ENCODE measurements at regions not wholly inside any gene's neighbourhood (a gene's known extent, or its start where the extent isn't known, plus 50 kb on each side); places are given as distances from the start of the nearest gene placed in this dataset.

DNA sequence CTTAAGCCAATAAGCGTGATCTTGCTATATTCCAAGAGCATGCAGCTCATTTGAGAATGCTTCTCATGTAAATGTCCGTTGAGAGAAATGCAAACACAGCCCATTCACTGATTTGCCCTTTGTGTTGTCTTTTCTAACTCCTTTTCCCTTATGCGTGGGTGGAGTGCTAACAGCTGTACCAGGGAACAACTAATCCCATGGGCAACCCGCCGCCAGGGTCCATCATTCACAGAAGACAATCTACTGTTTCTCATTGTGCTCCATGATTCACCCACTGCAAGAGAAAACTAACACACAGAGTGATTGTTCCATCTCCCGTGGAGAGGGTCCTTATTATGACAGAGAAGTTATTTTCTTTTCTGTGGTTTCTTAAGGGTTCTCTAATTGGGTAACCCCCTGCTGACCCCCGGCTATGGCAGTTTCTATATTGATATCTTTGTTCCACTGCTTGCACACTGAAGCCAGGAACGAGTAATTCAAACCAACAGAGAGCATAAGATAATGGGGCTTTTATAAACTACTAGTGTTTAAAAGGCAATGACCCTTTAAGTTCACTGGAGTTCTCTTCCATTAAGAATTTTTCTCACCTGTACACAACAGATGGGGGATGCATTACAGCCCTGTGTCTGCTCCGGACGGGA, 298.7 kb downstream of the BAMBI start:
- no peak overlapping the region for H3K4me3 ChIP-seq (ENCODE audit: control insufficient read depth in 2 of 3, extremely low read depth in 1 of 3, insufficient read depth in 2 of 3, low read depth in 1 of 3, low read length in 3 of 3)
- H3K27me3 ChIP-seq (ENCODE audit: control insufficient read depth, extremely low read depth, insufficient read depth, low read length), result no peaks in the 10 kb centered on the region
- no peak for FAIRE-seq
- H4K20me1 ChIP-seq (ENCODE audit: control insufficient read depth, extremely low read depth, insufficient read depth, low read length), result no peaks in the 10 kb centered on the region
- no peak overlapping the region for H3K9ac ChIP-seq (ENCODE audit: control insufficient read depth, extremely low read depth, insufficient read depth, low read length)
- no peaks in the 10 kb centered on the region for H3K9me1 ChIP-seq (ENCODE audit: control insufficient read depth, extremely low read depth, insufficient read depth, low read length)
- no peak overlapping the region for H3K27ac ChIP-seq (ENCODE audit: control insufficient read depth, insufficient read depth, low read length)
- no peak overlapping the region for H3K4me2 ChIP-seq (ENCODE audit: control insufficient read depth, extremely low read depth, insufficient read depth, low read depth, low read length)
- no peak overlapping the region for H2AFZ ChIP-seq (ENCODE audit: control insufficient read depth, low read length)
- dilution Hi-C loops (cut with MboI; ENCODE audit: extremely low pct_ligation_motif_present, low sequenced_read_pairs), result no loop called here
- peaks cover 1% of the 10 kb centered on the region for H3K4me1 ChIP-seq (ENCODE audit: control insufficient read depth, extremely low read depth, insufficient read depth, low read length)
- no peaks in the 10 kb centered on the region for H3K79me2 ChIP-seq (ENCODE audit: control insufficient read depth, insufficient read depth, low read length)
- no peak for DNase-seq (ENCODE audit: low read depth, low spot score)
- no peaks in the 10 kb centered on the region for H3K36me3 ChIP-seq (ENCODE audit: control insufficient read depth in 2 of 2, extremely low read depth in 1 of 2, insufficient read depth in 2 of 2, low read length in 2 of 2)
- H3K9me3 ChIP-seq (ENCODE audit: control insufficient read depth, low read depth, low read length), result no peaks in the 10 kb centered on the region
- no peak for TF ChIP-seq EZH2 (IDR thresholded peaks at IDR 0.05; ENCODE audit: low read length)
- TF ChIP-seq, protein P1, sequence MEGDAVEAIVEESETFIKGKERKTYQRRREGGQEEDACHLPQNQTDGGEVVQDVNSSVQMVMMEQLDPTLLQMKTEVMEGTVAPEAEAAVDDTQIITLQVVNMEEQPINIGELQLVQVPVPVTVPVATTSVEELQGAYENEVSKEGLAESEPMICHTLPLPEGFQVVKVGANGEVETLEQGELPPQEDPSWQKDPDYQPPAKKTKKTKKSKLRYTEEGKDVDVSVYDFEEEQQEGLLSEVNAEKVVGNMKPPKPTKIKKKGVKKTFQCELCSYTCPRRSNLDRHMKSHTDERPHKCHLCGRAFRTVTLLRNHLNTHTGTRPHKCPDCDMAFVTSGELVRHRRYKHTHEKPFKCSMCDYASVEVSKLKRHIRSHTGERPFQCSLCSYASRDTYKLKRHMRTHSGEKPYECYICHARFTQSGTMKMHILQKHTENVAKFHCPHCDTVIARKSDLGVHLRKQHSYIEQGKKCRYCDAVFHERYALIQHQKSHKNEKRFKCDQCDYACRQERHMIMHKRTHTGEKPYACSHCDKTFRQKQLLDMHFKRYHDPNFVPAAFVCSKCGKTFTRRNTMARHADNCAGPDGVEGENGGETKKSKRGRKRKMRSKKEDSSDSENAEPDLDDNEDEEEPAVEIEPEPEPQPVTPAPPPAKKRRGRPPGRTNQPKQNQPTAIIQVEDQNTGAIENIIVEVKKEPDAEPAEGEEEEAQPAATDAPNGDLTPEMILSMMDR (optimal IDR thresholded peaks at IDR 0.05 in 1 of 3, IDR thresholded peaks at IDR 0.05 in 1 of 3, conservative IDR thresholded peaks at IDR 0.05 in 1 of 3; ENCODE audit: extremely low read depth in 1 of 3, insufficient read depth in 2 of 3, low read length in 3 of 3), result no peak

DNA sequence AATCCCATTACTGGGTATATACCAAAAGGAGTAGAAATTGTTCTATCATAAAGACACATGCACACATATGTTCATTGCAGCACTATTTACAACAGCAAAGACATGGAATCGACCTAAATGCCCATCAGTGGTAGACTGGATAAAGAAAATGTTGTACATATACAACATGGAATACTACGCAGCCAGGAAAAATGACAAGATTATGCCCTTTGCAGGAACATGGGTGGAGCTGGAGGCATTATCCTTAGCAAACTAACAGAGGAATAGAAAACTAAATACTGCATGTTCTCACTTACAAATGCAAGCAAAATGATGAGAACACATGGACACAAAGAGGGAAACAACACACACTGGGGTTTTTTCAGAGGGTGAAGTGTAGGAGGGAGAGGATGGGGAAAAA, 300.2 kb downstream of the BAMBI start:
- H3K79me2 ChIP-seq (ENCODE audit: control insufficient read depth, insufficient read depth, low read length), result no peaks in the 10 kb centered on the region
- dilution Hi-C loops (cut with MboI; ENCODE audit: extremely low pct_ligation_motif_present, low sequenced_read_pairs), result no loop called here
- no peaks in the 10 kb centered on the region for H3K9me3 ChIP-seq (ENCODE audit: control insufficient read depth, low read depth, low read length)
- H4K20me1 ChIP-seq (ENCODE audit: control insufficient read depth, extremely low read depth, insufficient read depth, low read length), result no peaks in the 10 kb centered on the region
- H2AFZ ChIP-seq (ENCODE audit: control insufficient read depth, low read length), result no peak overlapping the region
- H3K9me1 ChIP-seq (ENCODE audit: control insufficient read depth, extremely low read depth, insufficient read depth, low read length), result no peaks in the 10 kb centered on the region
- no peak overlapping the region for H3K4me2 ChIP-seq (ENCODE audit: control insufficient read depth, extremely low read depth, insufficient read depth, low read depth, low read length)
- H3K9ac ChIP-seq (ENCODE audit: control insufficient read depth, extremely low read depth, insufficient read depth, low read length), result no peak overlapping the region
- DNase-seq (ENCODE audit: low read depth, low spot score) (no peak), FAIRE-seq (no peak)
- TF ChIP-seq, protein P1 (optimal IDR thresholded peaks at IDR 0.05 in 1 of 3, IDR thresholded peaks at IDR 0.05 in 1 of 3, conservative IDR thresholded peaks at IDR 0.05 in 1 of 3; ENCODE audit: extremely low read depth in 1 of 3, insufficient read depth in 2 of 3, low read length in 3 of 3), result no peak
- TF ChIP-seq EZH2 (IDR thresholded peaks at IDR 0.05; ENCODE audit: low read length), result no peak
- H3K27me3 ChIP-seq (ENCODE audit: control insufficient read depth, extremely low read depth, insufficient read depth, low read length), result no peaks in the 10 kb centered on the region
- no peaks in the 10 kb centered on the region for H3K4me1 ChIP-seq (ENCODE audit: control insufficient read depth, extremely low read depth, insufficient read depth, low read length)
- no peak overlapping the region for H3K4me3 ChIP-seq (ENCODE audit: control insufficient read depth in 2 of 3, extremely low read depth in 1 of 3, insufficient read depth in 2 of 3, low read depth in 1 of 3, low read length in 3 of 3)
- H3K27ac ChIP-seq (ENCODE audit: control insufficient read depth, insufficient read depth, low read length), result no peak overlapping the region
- no peaks in the 10 kb centered on the region for H3K36me3 ChIP-seq (ENCODE audit: control insufficient read depth in 2 of 2, extremely low read depth in 1 of 2, insufficient read depth in 2 of 2, low read length in 2 of 2)
